ENCODE measurements at regions not wholly inside any gene's neighbourhood (a gene's known extent, or its start where the extent isn't known, plus 50 kb on each side); places are given as distances from the start of the nearest gene placed in this dataset.

GRCh38 chr9:26462751-26463150, 429.9 kb downstream of the CAAP1 start:
- intact Hi-C loops (cut with DNase I): no loop called here
- DNase-seq (no peak), ATAC-seq (no peak)
- WGBS, 2 donors: 72 to 84% methylated on average over 1 of the region's 1 CpG
- TF ChIP-seq CTCF (IDR thresholded peaks at IDR 0.05): no peak
- no peak overlapping the region for H3K4me3 ChIP-seq
- no peaks in the 10 kb centered on the region for H3K4me1 ChIP-seq
- no peaks in the 10 kb centered on the region for H3K27me3 ChIP-seq
- peaks cover 0 to 16% (median 0%) of the 10 kb centered on the region in 11 donors for H3K9me3 ChIP-seq
- H3K27ac ChIP-seq: no peak overlapping the region
- H3K36me3 ChIP-seq: no peaks in the 10 kb centered on the region

DNA sequence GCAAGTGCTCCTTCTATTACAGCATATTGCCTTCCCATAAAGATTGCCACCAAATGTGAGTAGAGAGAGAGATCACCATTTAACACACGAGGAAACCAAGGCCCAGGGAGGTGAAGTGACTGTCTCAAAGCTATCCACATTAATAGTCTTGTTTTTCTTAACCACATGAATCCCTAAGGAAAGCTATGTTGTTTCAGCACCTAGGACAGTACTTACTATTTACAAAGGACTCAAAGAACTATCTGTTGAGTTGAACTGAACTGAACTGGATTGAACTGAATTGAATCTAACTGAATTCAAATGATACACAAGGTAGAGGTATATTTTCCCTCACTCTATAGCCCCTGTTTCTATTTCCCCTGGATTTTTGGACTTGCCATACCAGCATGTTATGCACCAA, 430.4 kb downstream of the CAAP1 start:
- intact Hi-C loops (cut with DNase I): no loop called here
- WGBS, 2 donors: 15 to 39% methylated on average over 1 of the region's 1 CpG
- no peak for ATAC-seq
- no peak for TF ChIP-seq CTCF (IDR thresholded peaks at IDR 0.05)
- Histone ChIP-seq H3K27me3 (no peaks in the 10 kb centered on the region), H3K9me3 (peaks cover 0 to 12% (median 0%) of the 10 kb centered on the region in 11 donors), H3K4me3 (no peak overlapping the region), H3K27ac (no peak overlapping the region), H3K36me3 (no peaks in the 10 kb centered on the region), H3K4me1 (no peaks in the 10 kb centered on the region)
- DNase-seq: no peak

DNA sequence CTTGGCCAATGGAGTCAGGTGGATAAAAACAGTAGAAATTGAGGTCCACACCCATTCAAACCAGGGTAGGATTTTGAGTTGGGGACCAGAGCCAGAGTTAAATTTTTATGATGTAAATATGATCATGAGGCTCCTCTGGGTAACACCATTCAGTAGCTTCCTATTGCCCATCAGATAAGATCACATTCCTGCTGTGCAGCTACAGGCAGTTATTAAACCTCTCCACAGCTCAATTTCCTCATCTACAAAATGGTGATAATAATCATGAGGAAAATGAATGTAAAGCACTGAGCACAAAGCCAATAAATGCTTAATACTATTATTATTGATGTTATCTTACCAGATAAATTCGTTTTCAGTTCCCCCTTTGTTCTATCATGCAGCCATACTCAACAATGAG, 432.0 kb downstream of the CAAP1 start:
- Histone ChIP-seq H3K36me3 (no peaks in the 10 kb centered on the region), H3K27ac (no peak overlapping the region), H3K4me1 (no peaks in the 10 kb centered on the region), H3K9me3 (peaks cover 0 to 10% (median 0%) of the 10 kb centered on the region in 11 donors), H3K27me3 (no peaks in the 10 kb centered on the region), H3K4me3 (no peak overlapping the region)
- ATAC-seq (no peak), DNase-seq (no peak)
- 23 to 26% methylated on average over 1 of the region's 1 CpG for WGBS, 2 donors
- intact Hi-C loops (cut with DNase I): no loop called here
- TF ChIP-seq CTCF (IDR thresholded peaks at IDR 0.05): no peak

DNA sequence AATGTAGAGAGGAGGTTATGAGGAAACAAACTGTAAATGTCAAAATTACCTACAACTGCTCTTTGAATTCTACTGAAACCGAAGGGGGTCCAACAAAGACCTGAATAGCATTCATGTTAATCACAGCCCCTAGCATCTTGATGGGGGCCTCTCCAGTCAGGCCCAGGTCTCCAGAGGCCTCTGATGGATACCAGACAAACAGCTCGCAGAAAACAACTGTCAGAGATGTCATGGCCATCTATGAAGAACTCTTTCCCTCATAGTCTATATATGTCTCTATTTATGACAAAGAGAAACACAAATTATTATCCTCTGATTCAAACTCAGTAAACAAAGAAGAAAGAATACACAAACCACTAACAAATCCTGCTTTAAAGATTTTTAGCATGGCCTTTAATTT, 432.6 kb downstream of the CAAP1 start:
- intact Hi-C loops (cut with DNase I): no loop called here
- H3K36me3 ChIP-seq: no peaks in the 10 kb centered on the region
- no peaks in the 10 kb centered on the region for H3K4me1 ChIP-seq
- H3K4me3 ChIP-seq: no peak overlapping the region
- no peak for TF ChIP-seq CTCF (IDR thresholded peaks at IDR 0.05)
- H3K27ac ChIP-seq: no peak overlapping the region
- 65 to 66% methylated on average over 2 of the region's 2 CpGs for WGBS, 2 donors
- no peaks in the 10 kb centered on the region for H3K27me3 ChIP-seq
- DNase-seq: no peak
- H3K9me3 ChIP-seq: peaks cover 0 to 4% (median 0%) of the 10 kb centered on the region in 11 donors
- ATAC-seq: no peak

GRCh38 chr9:26458054-26458453, 434.5 kb downstream of the CAAP1 start:
- Histone ChIP-seq H3K4me3 (no peak overlapping the region), H3K27me3 (no peaks in the 10 kb centered on the region), H3K27ac (no peak overlapping the region), H3K4me1 (no peaks in the 10 kb centered on the region), H3K9me3 (no peaks in the 10 kb centered on the region), H3K36me3 (no peaks in the 10 kb centered on the region)
- ATAC-seq: no peak
- intact Hi-C loops (cut with DNase I): no loop called here
- no peak for DNase-seq
- no peak for TF ChIP-seq CTCF (IDR thresholded peaks at IDR 0.05)
